ENCODE measurements at regions not wholly inside any gene's neighbourhood (a gene's known extent, or its start where the extent isn't known, plus 50 kb on each side); places are given as distances from the start of the nearest gene placed in this dataset.

GRCh38 chr9:21576331-21577189 lies 94.4 kb upstream of the IFNE start:
- Histone ChIP-seq H2BK15ac (ENCODE audit: low read depth, low read length) (no peak overlapping the region), H3T11ph (ENCODE audit: low read length) (no peak overlapping the region), H3K14ac (ENCODE audit: insufficient read depth, low read length) (no peak overlapping the region), H4K8ac (replicated peaks; ENCODE audit: insufficient read length, low read depth, low read length) (no peak overlapping the region), H4K20me1 (ENCODE audit: control insufficient read depth, insufficient read depth, insufficient read length) (no peaks in the 10 kb centered on the region), H3K56ac (ENCODE audit: insufficient read length, low read depth, low read length) (no peak overlapping the region), H2AK5ac (ENCODE audit: insufficient read length, low read length) (no peak overlapping the region), H2BK12ac (ENCODE audit: insufficient read length, low read depth, low read length) (no peak overlapping the region), H3K18ac (ENCODE audit: insufficient read length, low read depth, low read length) (no peak overlapping the region), H3K23ac (ENCODE audit: insufficient read length, low read depth, low read length) (no peak overlapping the region), H2BK5ac (ENCODE audit: insufficient read length, low read length) (no peak overlapping the region), H3K4me2 (ENCODE audit: insufficient read depth, insufficient read length, low read length) (no peak overlapping the region), H3K79me1 (ENCODE audit: insufficient read depth, low read depth, low read length, poor library complexity, severe bottlenecking) (no peaks in the 10 kb centered on the region), H2AFZ (ENCODE audit: low read length) (no peak overlapping the region), H2BK120ac (ENCODE audit: low read depth, low read length, poor library complexity, severe bottlenecking) (no peak overlapping the region), H3K9me3 (ENCODE audit: control insufficient read depth, low read depth, low read length) (no peaks in the 10 kb centered on the region), H4K5ac (ENCODE audit: insufficient read length, low read depth, low read length) (no peak overlapping the region), H2BK20ac (ENCODE audit: low read depth, low read length, poor library complexity, severe bottlenecking) (no peak overlapping the region), H3K23me2 (ENCODE audit: insufficient read length, low read depth, low read length, poor library complexity, severe bottlenecking) (no peaks in the 10 kb centered on the region), H3K27me3 (ENCODE audit: insufficient read depth, low read length) (no peaks in the 10 kb centered on the region), H3K9ac (ENCODE audit: extremely low read depth, insufficient read length, low read length) (no peak overlapping the region), H3K27ac (ENCODE audit: insufficient read length, low read depth, low read length) (no peak overlapping the region), H3K4me1 (ENCODE audit: insufficient read depth, low read length) (no peaks in the 10 kb centered on the region), H3K79me2 (ENCODE audit: insufficient read depth, low read length) (no peaks in the 10 kb centered on the region), H3K4ac (ENCODE audit: low read depth, low read length) (no peak overlapping the region), H4K91ac (ENCODE audit: insufficient read length, low read depth, low read length) (no peak overlapping the region)
- H3K27ac Mint-ChIP-seq, result no peak overlapping the region
- no peak for DNase-seq
- no peaks in the 10 kb centered on the region for H3K36me3 Mint-ChIP-seq (ENCODE audit: insufficient read depth in 1 of 3, low read depth in 3 of 3)
- H3K4me1 Mint-ChIP-seq, result peaks cover 4 to 7% of the 10 kb centered on the region in 2 experiments; a peak in 3 of 4 replicates
- H3K4me3 Mint-ChIP-seq, result no peak overlapping the region
- no peaks in the 10 kb centered on the region; the same call in 1 of the 2 replicates for H3K27me3 Mint-ChIP-seq (ENCODE audit: low read depth)
- H3K9me3 Mint-ChIP-seq, result no peaks in the 10 kb centered on the region
- no peak for TF ChIP-seq CTCF (conservative IDR thresholded peaks at IDR 0.05)
- WGBS (ENCODE audit: extremely low coverage, insufficient read length, low lambda C conversion rate), result no CpG with 5 or more reads among the region's 7 CpGs

Measured in H9 (cell line).